H1 (cell line): ENCODE measurements at regions not wholly inside any gene's neighbourhood (a gene's known extent, or its start where the extent isn't known, plus 50 kb on each side); places are given as distances from the start of the nearest gene placed in this dataset.

Experiments
- CTCF ChIA-PET: fragments of 300-600 bp; sonication (Branson Sonifier 250); formaldehyde crosslinking; loops from one replicate; lab custom pipeline; 2021; ENCODE audit not compliant: partially characterized antibody; lab: Charles Lee
- POLR2A ChIA-PET: fragments of 300-600 bp; sonication (Branson Sonifier 250); formaldehyde crosslinking; loops from one replicate; lab custom pipeline; 2021; ENCODE audit warnings: inconsistent platforms; ENCODE audit not compliant: partially characterized antibody; lab: Charles Lee
- DNase-seq, 2 experiments: peaks; one replicate each; pipeline versions ENCODE4 v3.0.0 to v3.0.0-alpha.2; 2010 to 2022; ENCODE audit warnings: low spot score in 2 of 2, low read depth in 1 of 2, mixed read lengths in 1 of 2
- FAIRE-seq: peaks from 2 replicates; lab custom pipeline; 2011; peaks lifted over from hg19 to GRCh38; lab: Jason Lieb, UNC
- H2AFZ ChIP-seq: 2 replicates; pipeline ENCODE4 v1.8.1; 2012; ENCODE audit warnings: low read length, inconsistent platforms
- H2AK5ac ChIP-seq: 2 replicates; pipeline ENCODE4 v1.6.1; 2013; ENCODE audit warnings: low read depth, low read length
- H2BK120ac ChIP-seq: replicated peaks from 2 replicates; pipeline ENCODE3; 2013; ENCODE audit warnings: low read depth, low read length, inconsistent platforms
- H2BK12ac ChIP-seq: 2 replicates; pipeline ENCODE4 v1.6.1; 2013; ENCODE audit warnings: low read depth, low read length
- H2BK15ac ChIP-seq: 2 replicates; pipeline ENCODE4 v1.6.1; 2013; ENCODE audit warnings: low read length
- H2BK20ac ChIP-seq: 2 replicates; pipeline ENCODE4 v1.6.1; 2013; ENCODE audit warnings: low read length
- H2BK5ac ChIP-seq: 2 replicates; pipeline ENCODE4 v1.6.1; 2013; ENCODE audit warnings: low read depth, low read length
- H3K14ac ChIP-seq: 2 replicates; pipeline ENCODE4 v1.6.1; 2013; ENCODE audit warnings: inconsistent platforms; ENCODE audit not compliant: insufficient read length
- H3K18ac ChIP-seq: 2 replicates; pipeline ENCODE4 v1.6.1; 2013; ENCODE audit warnings: low read length; ENCODE audit errors: extremely low read depth
- H3K23ac ChIP-seq: 2 replicates; pipeline ENCODE4 v1.6.1; 2013; ENCODE audit warnings: inconsistent platforms; ENCODE audit not compliant: insufficient read length
- H3K23me2 ChIP-seq: 2 replicates; pipeline ENCODE4 v1.6.1; 2013; ENCODE audit warnings: low read depth, low read length
- H3K27ac ChIP-seq: 2 replicates; pipeline ENCODE4 v1.6.1; 2011; ENCODE audit warnings: low read depth, low read length, inconsistent platforms
- H3K27me3 ChIP-seq, 4 experiments: replicated peaks in 1 of 4; 1 replicate in 1 of 4; 2 replicates in 3 of 4; pipeline versions ENCODE4 v1.6.1 to v1.8.1; 2011 to 2013; ENCODE audit warnings: low read length in 3 of 4, mild to moderate bottlenecking in 3 of 4, inconsistent platforms in 2 of 4, mixed read lengths in 2 of 4, moderate library complexity in 1 of 4; ENCODE audit not compliant: control insufficient read depth in 3 of 4, insufficient read depth in 3 of 4; ENCODE audit errors: extremely low read depth in 1 of 4
- H3K36me3 ChIP-seq, 4 experiments: 2 replicates each; pipeline versions ENCODE4 v1.6.1 to v1.8.1; 2011 to 2013; ENCODE audit warnings: mild to moderate bottlenecking in 4 of 4, low read length in 3 of 4, moderate library complexity in 2 of 4, control low read depth in 1 of 4, inconsistent platforms in 1 of 4; ENCODE audit not compliant: insufficient read depth in 4 of 4, control insufficient read depth in 2 of 4
- H3K4ac ChIP-seq: replicated peaks from 2 replicates; pipeline ENCODE3; 2013; ENCODE audit warnings: low read length, low read depth, mixed read lengths, inconsistent platforms; ENCODE audit not compliant: insufficient read length
- H3K4me1 ChIP-seq, 4 experiments: replicated peaks in 1 of 4; 1 replicate in 1 of 4; 2 replicates in 3 of 4; pipeline versions ENCODE4 v1.6.1 to v1.8.1; 2011 to 2013; ENCODE audit warnings: low read length in 3 of 4, inconsistent platforms in 2 of 4, mixed read lengths in 1 of 4; ENCODE audit not compliant: insufficient read depth in 4 of 4, control insufficient read depth in 3 of 4
- H3K4me2 ChIP-seq, 2 experiments: 2 replicates each; pipeline versions ENCODE4 v1.6.1 to v1.8.1; 2011 to 2013; ENCODE audit warnings: low read depth in 2 of 2, low read length in 2 of 2, control low read depth in 1 of 2, inconsistent platforms in 1 of 2, mild to moderate bottlenecking in 1 of 2; ENCODE audit not compliant: insufficient read depth in 1 of 2
- H3K4me3 ChIP-seq, 4 experiments: fragments of 200-600, 300-600 bp in 1 of 4; sonication (generic), shearing (Covaris generic), sonication (Bioruptor Twin) in 1 of 4; 2 replicates each; pipeline versions ENCODE4 v1.5.1 to v1.8.1; 2011 to 2016; ENCODE audit warnings: low read length in 4 of 4, low read depth in 3 of 4, control low read depth in 2 of 4, inconsistent platforms in 2 of 4, mild to moderate bottlenecking in 2 of 4, mixed read lengths in 1 of 4, moderate library complexity in 1 of 4; ENCODE audit not compliant: insufficient read depth in 2 of 4; ENCODE audit errors: extremely low read depth in 1 of 4
- H3K56ac ChIP-seq: replicated peaks from 2 replicates; pipeline ENCODE3; 2013; ENCODE audit warnings: low read depth, mild to moderate bottlenecking, mixed read lengths, low read length, inconsistent platforms; ENCODE audit not compliant: insufficient read length
- H3K79me1 ChIP-seq: 2 replicates; pipeline ENCODE4 v1.6.1; 2013; ENCODE audit warnings: low read depth, low read length, control low read depth
- H3K79me2 ChIP-seq, 2 experiments: 2 replicates each; pipeline versions ENCODE4 v1.6.1 to v1.8.1; 2012 to 2013; ENCODE audit warnings: low read length in 2 of 2, mild to moderate bottlenecking in 2 of 2, inconsistent platforms in 1 of 2; ENCODE audit not compliant: insufficient read depth in 2 of 2, control insufficient read depth in 1 of 2
- H3K9ac ChIP-seq, 4 experiments: replicated peaks in 1 of 4; 1 replicate in 1 of 4; 2 replicates in 3 of 4; pipeline versions ENCODE4 v1.6.1 to v1.8.1; 2011 to 2013; ENCODE audit warnings: low read depth in 3 of 4, low read length in 3 of 4, control low read depth in 2 of 4, mild to moderate bottlenecking in 2 of 4, moderate library complexity in 2 of 4, inconsistent platforms in 1 of 4; ENCODE audit errors: extremely low read depth in 1 of 4
- H3K9me3 ChIP-seq, 2 experiments: 2 replicates each; pipeline versions ENCODE4 v1.6.1 to v1.8.1; 2012 to 2013; ENCODE audit warnings: mild to moderate bottlenecking in 2 of 2, moderate library complexity in 2 of 2, control low read depth in 1 of 2, inconsistent platforms in 1 of 2, low read depth in 1 of 2, low read length in 1 of 2, mixed read lengths in 1 of 2; ENCODE audit not compliant: insufficient read depth in 2 of 2
- H4K20me1 ChIP-seq, 2 experiments: replicated peaks in 1 of 2; 2 replicates each; pipeline versions ENCODE3 to v1.8.1; 2011 to 2013; ENCODE audit warnings: inconsistent platforms in 2 of 2, low read length in 2 of 2, mild to moderate bottlenecking in 1 of 2; ENCODE audit not compliant: insufficient read depth in 2 of 2, control insufficient read depth in 1 of 2
- H4K5ac ChIP-seq: 2 replicates; pipeline ENCODE4 v1.6.1; 2013; ENCODE audit warnings: low read length, low read depth, mixed read lengths, inconsistent platforms; ENCODE audit not compliant: insufficient read length
- H4K8ac ChIP-seq: 2 replicates; pipeline ENCODE4 v1.8.0; 2013; ENCODE audit warnings: mild to moderate bottlenecking, moderate library complexity, low read length, inconsistent platforms; ENCODE audit not compliant: insufficient read depth; ENCODE audit errors: extremely low read depth
- H4K91ac ChIP-seq: replicated peaks from 2 replicates; pipeline ENCODE3; 2013; ENCODE audit warnings: low read length, mixed read lengths, inconsistent platforms; ENCODE audit not compliant: insufficient read length
- CBX8 ChIP-seq: fragments of 300-800, 300-1000 bp; sonication (generic); IDR thresholded peaks from 2 replicates; pipeline ENCODE4 v1.7.1; 2016; ENCODE audit warnings: low read depth, low read length, borderline replicate concordance
- CTCF ChIP-seq, 3 experiments: IDR thresholded peaks; 1 replicate in 2 of 3; 2 replicates in 1 of 3; pipeline versions ENCODE4 v1.5.1 to v1.6.1; 2011; ENCODE audit warnings: low read length in 3 of 3, mild to moderate bottlenecking in 3 of 3, inconsistent platforms in 2 of 3, low read depth in 1 of 3, moderate library complexity in 1 of 3; ENCODE audit not compliant: insufficient read depth in 1 of 3; ENCODE audit errors: control extremely low read depth in 1 of 3
- RAD21 ChIP-seq, 2 experiments: IDR thresholded peaks in 1 of 2; conservative IDR thresholded peaks in 1 of 2; 2 replicates each; pipeline ENCODE4 v1.6.1; 2011; ENCODE audit warnings: low read depth in 2 of 2, low read length in 2 of 2, improper control_type of control experiment in 1 of 2, inconsistent platforms in 1 of 2, mild to moderate bottlenecking in 1 of 2, moderate library complexity in 1 of 2
- TBP ChIP-seq: IDR thresholded peaks from 2 replicates; pipeline ENCODE4 v1.6.1; 2011; ENCODE audit warnings: low read depth, low read length, improper control_type of control experiment
- WGBS, 2 experiments: shearing (Covaris generic) in 1 of 2; methylation state at CpG; one replicate each; pipeline versions ENCODE4 v1.1.6 to v1.1.7; 2013 to 2015; ENCODE audit warnings: low lambda C conversion rate in 2 of 2, mixed read lengths in 2 of 2, inconsistent platforms in 1 of 2, low coverage in 1 of 2, missing lambda C conversion rate in 1 of 2; ENCODE audit not compliant: insufficient replicate concordance in 2 of 2, insufficient coverage in 1 of 2, insufficient read length in 1 of 2; ENCODE audit errors: extremely low coverage in 1 of 2, missing lambda C conversion rate in 1 of 2; 5-methylcytosine and 5-hydroxymethylcytosine counted together

- Histone ChIP-seq H3K9me3 (peaks cover 0 to 3% of the 10 kb centered on the region in 2 experiments; a peak in 1 of 4 replicates), H2BK20ac (no peak overlapping the region), H3K79me1 (no peaks in the 10 kb centered on the region), H3K18ac (no peak overlapping the region), H3K9ac (no peak overlapping the region), H3K14ac (no peak overlapping the region), H2AK5ac (no peak overlapping the region), H3K36me3 (no peaks in the 10 kb centered on the region), H4K91ac (no peak overlapping the region), H3K27me3 (no peaks in the 10 kb centered on the region), H3K56ac (no peak overlapping the region), H4K5ac (no peak overlapping the region), H3K4me3 (no peak overlapping the region), H2BK15ac (no peak overlapping the region), H2BK120ac (no peak overlapping the region), H3K27ac (no peak overlapping the region), H2AFZ (no peak overlapping the region), H3K23ac (no peak overlapping the region), H3K79me2 (no peaks in the 10 kb centered on the region), H3K23me2 (no peaks in the 10 kb centered on the region), H4K8ac (no peak overlapping the region; the same call in 1 of the 2 replicates), H3K4me2 (no peak overlapping the region), H2BK12ac (no peak overlapping the region), H3K4me1 (no peaks in the 10 kb centered on the region), H4K20me1 (no peaks in the 10 kb centered on the region), H3K4ac (no peak overlapping the region), H2BK5ac (no peak overlapping the region)
- ChIA-PET POLR2A (no interaction called here), CTCF (interaction anchor here (0.7 to 2.9 kb wide), 11 partner anchors 9 to 285 kb away, joined by 3 to 13 read pairs (median 5); no protein-coding TSS in a partner anchor)
- DNase-seq (peak in 1 of 2 experiments; percentile 28), FAIRE-seq (no peak)
- WGBS, 2 experiments = 86% methylated on average over 17 of the region's 17 CpGs; no CpG with 5 or more reads in 1 of the 2 experiments
- TF ChIP-seq TBP (no peak), CTCF (IDR thresholded peaks at IDR 0.05; ENCODE audit: control extremely low read depth in 1 of 3, insufficient read depth in 1 of 3, low read depth in 1 of 3, low read length in 3 of 3) (peak in 1 of 3 experiments; percentile 4; a peak in 2 of 4 replicates), RAD21 (IDR thresholded peaks at IDR 0.05 in 1 of 2, conservative IDR thresholded peaks at IDR 0.05 in 1 of 2; ENCODE audit: low read depth in 2 of 2, low read length in 2 of 2) (peak in 1 of 2 experiments; percentile 18; a peak in 1 of 4 replicates), CBX8 (no peak)
Observed at GRCh38 chr3:194967151-194968117, 281.8 kb downstream of the FAM43A start.
